ENCODE measurements at regions not wholly inside any gene's neighbourhood (a gene's known extent, or its start where the extent isn't known, plus 50 kb on each side); places are given as distances from the start of the nearest gene placed in this dataset.

- Histone ChIP-seq H3K4me1 (ENCODE audit: insufficient read depth, low read length) (no peaks in the 10 kb centered on the region), H3K27me3 (ENCODE audit: control insufficient read depth in 1 of 2, insufficient read depth in 2 of 2, low read length in 2 of 2) (no peaks in the 10 kb centered on the region; a peak in 1 of 5 replicates), H3K27ac (ENCODE audit: extremely low read length, insufficient read depth, low read length) (no peak overlapping the region), H4K20me1 (ENCODE audit: insufficient read depth, low read length) (no peaks in the 10 kb centered on the region), H2AFZ (ENCODE audit: low read length) (no peak overlapping the region), H3K4me2 (ENCODE audit: low read depth, low read length) (no peak overlapping the region), H3K9me3 (ENCODE audit: low read length) (no peaks in the 10 kb centered on the region), H3K79me2 (ENCODE audit: insufficient read depth, low read length) (no peaks in the 10 kb centered on the region), H3K4me3 (replicated peaks in 1 of 3; ENCODE audit: insufficient read depth in 1 of 3, low read depth in 2 of 3, low read length in 3 of 3) (no peak overlapping the region), H3K9ac (ENCODE audit: insufficient read depth, low read depth, low read length) (no peak overlapping the region), H3K36me3 (replicated peaks in 1 of 2; ENCODE audit: control insufficient read depth in 1 of 2, insufficient read depth in 2 of 2, low read length in 2 of 2) (no peaks in the 10 kb centered on the region)
- ChIA-PET POLR2A (no interaction called here), CTCF (ENCODE audit: low intra/inter-chr PET ratio, low total read pairs) (no interaction called here)
- intact Hi-C loops (cut with micrococcal nuclease; ENCODE audit: unreplicated experiment): no loop called here
- WGBS (ENCODE audit: low lambda C conversion rate): 0% methylated on average over 2 of the region's 2 CpGs
- ATAC-seq (no peak), DNase-seq (ENCODE audit: low spot score) (no peak), FAIRE-seq (no peak)
- in situ Hi-C loops (cut with HindIII; ENCODE audit: extremely low pct_ligation_motif_present, low pct_unique_long_range_greater_than_20kb): no loop called here
- no TSS peak for BruUV-seq (replicated peaks)
- TF ChIP-seq TARDBP (CRISPR knock-in tag; IDR thresholded peaks at IDR 0.05) (no peak), MXD1 (CRISPR knock-in tag; IDR thresholded peaks at IDR 0.05) (no peak), ATF6 (CRISPR knock-in tag; conservative IDR thresholded peaks at IDR 0.05) (no peak), ZBTB34 (CRISPR knock-in tag; IDR thresholded peaks at IDR 0.05) (no peak), ARNT (IDR thresholded peaks at IDR 0.05) (no peak), ZNF607 (CRISPR knock-in tag; IDR thresholded peaks at IDR 0.05; ENCODE audit: borderline replicate concordance) (no peak), HNF1B (CRISPR knock-in tag; IDR thresholded peaks at IDR 0.05) (no peak), RCOR2 (CRISPR knock-in tag; IDR thresholded peaks at IDR 0.05) (no peak)
These were observed 50.7 kb upstream of the KIT start for GRCh38 chr4:54607067-54607466.
